ENCODE measurements at regions not wholly inside any gene's neighbourhood (a gene's known extent, or its start where the extent isn't known, plus 50 kb on each side); places are given as distances from the start of the nearest gene placed in this dataset.

DNA sequence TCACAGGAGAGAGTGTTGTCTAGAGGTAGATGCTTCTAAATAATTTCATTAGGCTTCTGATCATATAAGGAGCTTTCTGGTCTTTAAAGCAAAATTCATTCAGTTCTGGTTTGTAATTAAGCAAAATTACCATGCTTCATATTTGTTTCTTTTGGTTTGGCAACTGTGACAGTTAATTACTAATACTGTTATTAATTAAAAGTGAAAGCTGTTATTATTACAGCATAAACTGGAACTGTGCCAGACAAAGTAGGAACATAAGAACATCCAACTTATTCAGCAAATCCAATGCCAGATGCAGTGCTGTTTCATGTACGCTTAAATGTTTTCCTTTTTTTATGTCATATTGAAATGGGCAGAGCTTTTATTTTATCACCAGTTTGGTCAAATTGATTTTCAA lies 70.4 kb upstream of the DAB2 start:
- Histone ChIP-seq H3K36me3 (ENCODE audit: control insufficient read depth in 1 of 2, insufficient read depth in 2 of 2, low read length in 2 of 2) (no peaks in the 10 kb centered on the region), H3K27ac (ENCODE audit: low read length) (peak overlapping the region; percentile 63), H3K9me3 (ENCODE audit: control insufficient read depth in 1 of 2, low read length in 2 of 2) (no peaks in the 10 kb centered on the region), H3K27me3 (ENCODE audit: low read depth, low read length) (no peaks in the 10 kb centered on the region), H3K4me3 (ENCODE audit: low read depth in 1 of 2, low read length in 2 of 2) (no peak overlapping the region), H3K4me1 (ENCODE audit: control insufficient read depth in 1 of 2, insufficient read depth in 2 of 2, low read length in 2 of 2) (peaks cover 0 to 17% of the 10 kb centered on the region in 2 donors)

DNA sequence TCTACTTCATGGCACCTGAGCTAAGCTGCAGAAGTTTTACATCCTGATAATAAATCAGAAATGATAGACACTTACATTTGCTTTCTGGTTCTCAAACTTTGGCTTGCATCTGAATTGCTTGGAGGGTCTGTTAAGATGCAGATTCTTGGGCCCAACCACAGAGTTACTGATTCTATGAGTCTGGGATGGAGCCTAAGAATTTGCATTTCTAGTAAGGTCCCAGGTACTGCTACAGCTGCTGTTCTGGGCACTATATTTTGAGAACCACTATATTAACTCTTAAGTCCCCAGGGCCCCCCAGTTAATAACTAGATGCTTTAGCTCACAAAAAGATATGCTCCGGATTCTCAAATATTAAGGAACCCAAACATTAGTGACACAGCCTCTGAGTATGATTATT lies 69.8 kb upstream of the DAB2 start:
- Histone ChIP-seq H3K4me3 (ENCODE audit: low read depth in 1 of 2, low read length in 2 of 2) (no peak overlapping the region), H3K4me1 (ENCODE audit: control insufficient read depth in 1 of 2, insufficient read depth in 2 of 2, low read length in 2 of 2) (peaks cover 0 to 17% of the 10 kb centered on the region in 2 donors), H3K27me3 (ENCODE audit: low read depth, low read length) (no peaks in the 10 kb centered on the region), H3K27ac (ENCODE audit: low read length) (no peak overlapping the region), H3K36me3 (ENCODE audit: control insufficient read depth in 1 of 2, insufficient read depth in 2 of 2, low read length in 2 of 2) (no peaks in the 10 kb centered on the region), H3K9me3 (ENCODE audit: control insufficient read depth in 1 of 2, low read length in 2 of 2) (no peaks in the 10 kb centered on the region)

DNA sequence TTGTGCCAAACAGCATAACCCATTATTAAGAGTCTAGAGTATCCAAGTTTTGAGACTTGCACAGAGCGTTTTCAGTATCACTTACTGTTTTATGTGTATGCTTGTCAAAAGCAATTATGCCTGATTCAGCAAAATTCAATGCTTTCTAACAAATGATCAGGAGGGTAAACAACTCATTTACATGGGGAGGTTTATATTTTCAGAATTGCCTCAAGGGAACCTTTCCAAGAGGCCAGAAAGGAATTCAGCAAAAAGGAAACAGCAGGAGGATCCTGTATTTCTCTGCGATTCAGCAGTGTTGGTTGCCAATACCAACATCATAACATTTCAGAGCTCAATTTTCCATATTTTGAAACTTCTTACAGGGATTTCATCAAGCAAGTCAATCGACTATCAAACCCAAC lies 69.3 kb upstream of the DAB2 start:
- no peak overlapping the region for H3K27ac ChIP-seq (ENCODE audit: low read length)

DNA sequence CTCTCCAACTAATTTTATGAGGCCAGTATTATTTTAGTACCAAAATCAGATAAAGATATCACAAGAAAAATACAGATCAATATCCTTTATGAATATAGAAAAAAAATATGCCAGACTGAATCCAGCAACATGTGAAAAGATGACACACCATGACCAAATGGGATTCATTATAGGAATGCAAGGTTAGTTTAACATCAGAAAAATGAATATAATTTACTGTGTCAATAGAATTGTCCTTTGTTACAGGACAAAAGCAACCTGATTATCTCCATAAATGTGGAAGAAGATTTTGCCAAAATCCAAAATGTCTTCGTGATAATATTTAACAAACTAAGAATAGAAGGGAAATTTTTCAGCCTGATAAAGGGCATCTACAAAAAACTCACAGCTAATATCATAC lies 66.4 kb upstream of the DAB2 start:
- Histone ChIP-seq H3K4me1 (ENCODE audit: control insufficient read depth in 1 of 2, insufficient read depth in 2 of 2, low read length in 2 of 2) (peaks cover 0 to 17% of the 10 kb centered on the region in 2 donors), H3K4me3 (ENCODE audit: low read depth in 1 of 2, low read length in 2 of 2) (no peak overlapping the region), H3K9me3 (ENCODE audit: control insufficient read depth in 1 of 2, low read length in 2 of 2) (no peaks in the 10 kb centered on the region), H3K36me3 (ENCODE audit: control insufficient read depth in 1 of 2, insufficient read depth in 2 of 2, low read length in 2 of 2) (no peaks in the 10 kb centered on the region), H3K27me3 (ENCODE audit: low read depth, low read length) (no peaks in the 10 kb centered on the region), H3K27ac (ENCODE audit: low read length) (no peak overlapping the region)

More for the DNA sequence above, 69.3 kb upstream of the DAB2 start:
- H3K4me3 ChIP-seq (ENCODE audit: low read depth in 1 of 2, low read length in 2 of 2) = no peak overlapping the region
- no peaks in the 10 kb centered on the region for H3K9me3 ChIP-seq (ENCODE audit: control insufficient read depth in 1 of 2, low read length in 2 of 2)
- peaks cover 0 to 17% of the 10 kb centered on the region in 2 donors for H3K4me1 ChIP-seq (ENCODE audit: control insufficient read depth in 1 of 2, insufficient read depth in 2 of 2, low read length in 2 of 2)
- no peaks in the 10 kb centered on the region for H3K27me3 ChIP-seq (ENCODE audit: low read depth, low read length)
- no peaks in the 10 kb centered on the region for H3K36me3 ChIP-seq (ENCODE audit: control insufficient read depth in 1 of 2, insufficient read depth in 2 of 2, low read length in 2 of 2)

DNA sequence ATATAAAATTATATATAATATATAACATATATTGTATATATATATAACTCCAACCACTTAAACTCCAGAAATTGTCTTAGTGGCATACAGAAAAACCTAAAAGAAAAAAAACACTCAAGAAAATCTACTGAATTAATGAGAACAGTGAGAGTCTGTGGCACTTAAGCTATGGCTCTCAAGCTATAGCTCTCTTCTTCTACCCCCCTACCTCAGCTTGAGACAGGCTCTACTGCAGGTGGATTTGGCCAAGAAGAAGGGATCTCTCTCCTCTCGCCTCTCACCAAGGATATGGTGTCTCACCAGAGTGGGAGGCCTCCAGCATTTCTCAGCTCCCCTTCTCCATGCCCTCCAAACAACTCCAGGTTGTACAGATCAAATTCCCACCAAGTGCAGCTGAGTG lies 64.5 kb upstream of the DAB2 start:
- Histone ChIP-seq H3K27me3 (ENCODE audit: low read depth, low read length) (no peaks in the 10 kb centered on the region), H3K36me3 (ENCODE audit: control insufficient read depth in 1 of 2, insufficient read depth in 2 of 2, low read length in 2 of 2) (no peaks in the 10 kb centered on the region), H3K9me3 (ENCODE audit: control insufficient read depth in 1 of 2, low read length in 2 of 2) (no peaks in the 10 kb centered on the region), H3K4me1 (ENCODE audit: control insufficient read depth in 1 of 2, insufficient read depth in 2 of 2, low read length in 2 of 2) (peaks cover 0 to 8% of the 10 kb centered on the region in 2 donors), H3K27ac (ENCODE audit: low read length) (no peak overlapping the region), H3K4me3 (ENCODE audit: low read depth in 1 of 2, low read length in 2 of 2) (no peak overlapping the region)

DNA sequence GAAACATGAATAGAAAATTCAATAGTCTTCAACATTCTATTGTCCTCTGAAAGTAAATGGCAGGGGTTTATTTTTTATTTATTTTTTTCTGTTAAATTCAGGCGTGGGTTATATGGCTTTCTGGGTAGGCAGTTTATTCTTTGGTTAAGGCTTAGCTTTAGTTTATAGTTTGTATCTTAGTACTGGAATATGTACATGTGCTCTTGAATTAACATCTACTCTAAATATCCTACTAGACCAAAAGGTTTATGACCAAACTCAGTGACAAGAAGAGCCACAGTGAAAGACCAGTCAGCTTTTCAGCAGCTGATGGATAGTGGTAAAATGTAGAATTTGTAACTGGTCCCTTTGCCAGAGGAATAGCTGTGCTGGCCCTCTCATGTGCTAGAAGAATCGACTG lies 62.0 kb upstream of the DAB2 start:
- Histone ChIP-seq H3K27ac (ENCODE audit: low read length) (no peak overlapping the region), H3K9me3 (ENCODE audit: control insufficient read depth in 1 of 2, low read length in 2 of 2) (no peaks in the 10 kb centered on the region), H3K4me1 (ENCODE audit: control insufficient read depth in 1 of 2, insufficient read depth in 2 of 2, low read length in 2 of 2) (peaks cover 0 to 5% of the 10 kb centered on the region in 2 donors), H3K4me3 (ENCODE audit: low read depth in 1 of 2, low read length in 2 of 2) (no peak overlapping the region), H3K36me3 (ENCODE audit: control insufficient read depth in 1 of 2, insufficient read depth in 2 of 2, low read length in 2 of 2) (no peaks in the 10 kb centered on the region), H3K27me3 (ENCODE audit: low read depth, low read length) (no peaks in the 10 kb centered on the region)

DNA sequence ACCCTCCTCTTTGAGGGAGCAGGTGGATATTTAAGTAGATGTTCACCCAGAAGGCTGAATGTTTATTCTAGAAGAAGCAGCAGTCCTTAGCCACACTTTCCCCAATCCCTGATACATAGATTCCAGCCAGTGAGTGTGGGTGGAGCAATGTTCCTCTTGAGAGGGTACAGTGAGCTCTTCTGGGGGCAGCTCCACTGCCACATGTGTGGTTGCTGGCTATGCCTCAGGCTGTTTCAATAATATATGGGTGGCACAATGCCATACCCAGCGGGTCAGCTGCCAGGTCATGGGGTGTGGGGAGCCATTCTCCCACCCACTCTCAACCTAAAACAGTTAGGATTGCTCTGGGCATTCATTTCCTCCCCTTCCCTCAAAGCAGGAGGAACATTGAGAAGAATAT lies 61.6 kb upstream of the DAB2 start:
- Histone ChIP-seq H3K4me1 (ENCODE audit: control insufficient read depth in 1 of 2, insufficient read depth in 2 of 2, low read length in 2 of 2) (peaks cover 0 to 5% of the 10 kb centered on the region in 2 donors), H3K27ac (ENCODE audit: low read length) (no peak overlapping the region), H3K36me3 (ENCODE audit: control insufficient read depth in 1 of 2, insufficient read depth in 2 of 2, low read length in 2 of 2) (no peaks in the 10 kb centered on the region), H3K27me3 (ENCODE audit: low read depth, low read length) (no peaks in the 10 kb centered on the region), H3K4me3 (ENCODE audit: low read depth in 1 of 2, low read length in 2 of 2) (no peak overlapping the region), H3K9me3 (ENCODE audit: control insufficient read depth in 1 of 2, low read length in 2 of 2) (no peaks in the 10 kb centered on the region)

DNA sequence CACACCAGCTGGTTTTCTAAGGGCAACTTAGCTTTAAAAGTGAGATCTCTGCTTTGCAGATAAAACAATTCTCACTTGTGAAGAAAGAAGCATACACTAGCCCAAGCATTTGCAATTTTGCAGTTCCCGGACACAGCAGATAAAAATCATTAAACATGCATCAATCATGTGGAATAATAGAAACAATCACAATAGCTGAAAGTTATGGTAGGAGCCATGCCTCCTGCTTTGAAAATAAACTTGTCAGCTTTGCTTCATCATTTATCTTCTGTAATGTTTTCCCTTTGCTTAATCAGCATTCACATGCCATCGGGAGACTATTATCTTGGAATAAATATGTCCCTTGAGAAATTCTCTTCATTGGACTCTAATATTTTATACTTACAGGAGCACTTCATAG lies 60.3 kb upstream of the DAB2 start:
- Histone ChIP-seq H3K4me1 (ENCODE audit: control insufficient read depth in 1 of 2, insufficient read depth in 2 of 2, low read length in 2 of 2) (peaks cover 0 to 5% of the 10 kb centered on the region in 2 donors), H3K27ac (ENCODE audit: low read length) (no peak overlapping the region), H3K9me3 (ENCODE audit: control insufficient read depth in 1 of 2, low read length in 2 of 2) (no peaks in the 10 kb centered on the region), H3K36me3 (ENCODE audit: control insufficient read depth in 1 of 2, insufficient read depth in 2 of 2, low read length in 2 of 2) (no peaks in the 10 kb centered on the region), H3K4me3 (ENCODE audit: low read depth in 1 of 2, low read length in 2 of 2) (no peak overlapping the region), H3K27me3 (ENCODE audit: low read depth, low read length) (no peaks in the 10 kb centered on the region)

DNA sequence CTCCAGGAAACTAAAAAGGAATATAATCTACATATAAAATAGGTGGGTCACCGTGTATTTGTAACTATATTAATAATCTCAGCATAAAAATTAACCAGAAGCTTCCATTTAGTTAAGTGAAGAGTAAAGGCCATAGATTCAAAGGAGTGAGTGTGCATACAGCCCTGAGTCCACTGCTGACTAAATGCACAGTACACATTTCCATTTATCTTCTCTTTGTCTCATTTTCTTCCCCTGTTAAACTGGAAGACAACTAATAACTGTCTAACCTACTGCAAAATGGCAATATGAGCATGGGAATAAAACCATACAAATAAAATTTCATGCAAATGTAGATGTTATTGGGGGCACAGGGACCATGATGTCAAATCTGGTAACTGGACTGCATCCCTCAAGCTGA lies 59.9 kb upstream of the DAB2 start:
- no peak overlapping the region for H3K27ac ChIP-seq (ENCODE audit: low read length)

DNA sequence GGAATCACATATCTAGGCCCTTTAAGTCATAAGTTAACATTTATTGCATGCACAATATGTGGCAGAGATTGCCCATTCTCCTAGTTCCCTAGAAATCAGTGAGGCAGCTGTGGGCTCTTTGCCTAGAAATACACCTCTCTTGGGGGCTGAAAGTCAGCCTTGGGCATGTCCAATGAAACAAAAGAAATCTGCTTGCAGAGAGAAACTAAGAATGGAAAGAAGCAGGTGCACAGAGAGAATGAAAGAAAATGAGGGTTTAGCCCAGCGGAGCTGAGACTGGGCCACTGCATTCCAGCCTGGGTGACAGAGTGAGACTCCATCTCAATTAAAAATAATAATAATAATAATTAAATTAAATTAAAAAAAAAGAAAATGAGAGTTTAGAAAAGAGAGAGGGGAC lies 57.3 kb upstream of the DAB2 start:
- Histone ChIP-seq H3K9me3 (ENCODE audit: control insufficient read depth in 1 of 2, low read length in 2 of 2) (no peaks in the 10 kb centered on the region), H3K27me3 (ENCODE audit: low read depth, low read length) (no peaks in the 10 kb centered on the region), H3K36me3 (ENCODE audit: control insufficient read depth in 1 of 2, insufficient read depth in 2 of 2, low read length in 2 of 2) (no peaks in the 10 kb centered on the region), H3K27ac (ENCODE audit: low read length) (no peak overlapping the region), H3K4me3 (ENCODE audit: low read depth in 1 of 2, low read length in 2 of 2) (no peak overlapping the region), H3K4me1 (ENCODE audit: control insufficient read depth in 1 of 2, insufficient read depth in 2 of 2, low read length in 2 of 2) (peaks cover 0 to 5% of the 10 kb centered on the region in 2 donors)

More for the DNA sequence above, 59.9 kb upstream of the DAB2 start:
- no peaks in the 10 kb centered on the region for H3K27me3 ChIP-seq (ENCODE audit: low read depth, low read length)
- H3K9me3 ChIP-seq (ENCODE audit: control insufficient read depth in 1 of 2, low read length in 2 of 2) = no peaks in the 10 kb centered on the region
- H3K4me1 ChIP-seq (ENCODE audit: control insufficient read depth in 1 of 2, insufficient read depth in 2 of 2, low read length in 2 of 2) = peaks cover 0 to 5% of the 10 kb centered on the region in 2 donors
- H3K4me3 ChIP-seq (ENCODE audit: low read depth in 1 of 2, low read length in 2 of 2) = no peak overlapping the region
- no peaks in the 10 kb centered on the region for H3K36me3 ChIP-seq (ENCODE audit: control insufficient read depth in 1 of 2, insufficient read depth in 2 of 2, low read length in 2 of 2)

DNA sequence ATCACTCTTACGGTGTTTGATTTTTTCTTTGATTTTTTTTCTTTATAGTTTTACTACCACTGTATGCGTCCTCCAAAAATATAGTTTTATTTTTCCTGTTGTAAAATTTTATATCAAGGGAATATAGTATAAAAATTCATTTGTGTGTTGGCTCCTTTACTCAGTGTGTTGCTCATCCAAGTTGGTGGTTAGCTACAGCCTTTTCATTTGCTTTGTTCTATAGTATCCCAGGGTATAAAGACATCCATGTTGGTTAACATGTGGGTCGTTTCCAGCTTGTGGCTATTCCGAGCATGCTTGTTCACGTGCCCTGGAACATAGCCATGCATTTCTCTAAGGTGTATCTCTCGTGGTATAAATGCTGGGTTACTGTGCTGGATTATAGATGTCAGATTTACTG lies 54.8 kb upstream of the DAB2 start:
- Histone ChIP-seq H3K27me3 (ENCODE audit: low read depth, low read length) (no peaks in the 10 kb centered on the region), H3K9me3 (ENCODE audit: control insufficient read depth in 1 of 2, low read length in 2 of 2) (no peaks in the 10 kb centered on the region), H3K4me1 (ENCODE audit: control insufficient read depth in 1 of 2, insufficient read depth in 2 of 2, low read length in 2 of 2) (peaks cover 0 to 16% of the 10 kb centered on the region in 2 donors), H3K27ac (ENCODE audit: low read length) (no peak overlapping the region), H3K4me3 (ENCODE audit: low read depth in 1 of 2, low read length in 2 of 2) (no peak overlapping the region), H3K36me3 (ENCODE audit: control insufficient read depth in 1 of 2, insufficient read depth in 2 of 2, low read length in 2 of 2) (no peaks in the 10 kb centered on the region)

DNA sequence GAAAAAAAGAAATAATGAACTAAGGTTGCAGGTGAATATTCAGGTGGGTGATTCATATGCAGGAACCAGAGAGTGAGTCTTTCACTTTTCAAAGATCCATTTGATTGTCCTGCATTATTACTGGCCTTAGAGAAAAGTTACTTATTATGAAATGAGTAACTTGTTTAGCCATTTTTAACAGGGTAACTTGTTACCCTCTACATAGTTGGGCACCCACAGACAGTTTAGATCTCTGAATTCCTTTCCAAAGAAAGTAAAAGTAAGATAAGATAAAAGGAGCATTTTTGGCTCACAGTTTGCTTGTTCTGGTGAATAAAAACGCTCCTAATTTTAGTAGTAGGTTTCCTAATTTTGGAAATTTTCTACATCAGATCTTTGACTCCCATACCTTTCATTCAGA lies 54.1 kb upstream of the DAB2 start:
- H3K4me1 ChIP-seq (ENCODE audit: control insufficient read depth in 1 of 2, insufficient read depth in 2 of 2, low read length in 2 of 2) = peaks cover 0 to 16% of the 10 kb centered on the region in 2 donors
- no peaks in the 10 kb centered on the region for H3K9me3 ChIP-seq (ENCODE audit: control insufficient read depth in 1 of 2, low read length in 2 of 2)
- no peak overlapping the region for H3K27ac ChIP-seq (ENCODE audit: low read length)
- H3K4me3 ChIP-seq (ENCODE audit: low read depth in 1 of 2, low read length in 2 of 2) = no peak overlapping the region
- no peaks in the 10 kb centered on the region for H3K27me3 ChIP-seq (ENCODE audit: low read depth, low read length)
- no peaks in the 10 kb centered on the region for H3K36me3 ChIP-seq (ENCODE audit: control insufficient read depth in 1 of 2, insufficient read depth in 2 of 2, low read length in 2 of 2)

Data from muscle layer of duodenum (tissue), 2 donors.